Endothelial cell of umbilical vein (primary cell): ENCODE measurements at regions not wholly inside any gene's neighbourhood (a gene's known extent, or its start where the extent isn't known, plus 50 kb on each side); places are given as distances from the start of the nearest gene placed in this dataset.
A peak's percentile ranks its signal among the peaks of the same experiment; 100 is the strongest.

ENCODE experiments used
- BruUV-seq: library from RNA; stranded (reverse); fragments of 400-500 nt; replicated peaks from 2 replicates; lab custom pipeline; 2021; lab: Mats Ljungman, UMichigan
- CTCF ChIA-PET: fragments of 300-600, 350-600 bp; sonication (Branson Sonifier 250); formaldehyde crosslinking; loops from one replicate; lab custom pipeline; 2021; ENCODE audit warnings: antibody characterized with exemption, inconsistent platforms; lab: Charles Lee
- POLR2A ChIA-PET: fragments of 300-600, 350-600 bp; sonication (Branson Sonifier 250); formaldehyde crosslinking; loops from one replicate; lab custom pipeline; 2021; ENCODE audit warnings: antibody characterized with exemption, inconsistent platforms; lab: Charles Lee
- DNase-seq: peaks from one replicate; pipeline ENCODE4 v3.0.0-alpha.2; 2011; ENCODE audit warnings: low read depth, low spot score
- FAIRE-seq: peaks from 2 replicates; lab custom pipeline; 2011; peaks lifted over from hg19 to GRCh38; lab: Jason Lieb, UNC
- H2AFZ ChIP-seq: 2 replicates; pipeline ENCODE4 v1.6.0; 2012; ENCODE audit warnings: low read depth, low read length, control low read depth, inconsistent platforms
- H3K27ac ChIP-seq: 2 replicates; pipeline ENCODE4 v1.5.1; 2011; ENCODE audit warnings: low read depth, mild to moderate bottlenecking, control low read depth, low read length, moderate library complexity; ENCODE audit not compliant: insufficient read depth
- H3K27me3 ChIP-seq, 2 experiments: 2 replicates each; pipeline versions ENCODE4 v1.6.0 to v1.6.1; 2011; ENCODE audit warnings: low read length in 2 of 2, mixed read lengths in 1 of 2; ENCODE audit not compliant: control insufficient read depth in 2 of 2, insufficient read depth in 2 of 2
- H3K36me3 ChIP-seq, 2 experiments: 2 replicates in 1 of 2; 3 replicates in 1 of 2; pipeline ENCODE4 v1.5.1; 2011; ENCODE audit warnings: low read length in 2 of 2, mild to moderate bottlenecking in 1 of 2, moderate library complexity in 1 of 2; ENCODE audit not compliant: control insufficient read depth in 2 of 2, insufficient read depth in 2 of 2; ENCODE audit errors: extremely low read depth in 1 of 2
- H3K4me1 ChIP-seq: 3 replicates; pipeline ENCODE4 v1.5.1; 2011; ENCODE audit warnings: mild to moderate bottlenecking, low read length; ENCODE audit not compliant: control insufficient read depth, insufficient read depth; ENCODE audit errors: extremely low read depth
- H3K4me2 ChIP-seq: 2 replicates; pipeline ENCODE4 v1.6.1; 2011; ENCODE audit warnings: low read length, control low read depth, mixed read lengths; ENCODE audit not compliant: insufficient read depth
- H3K4me3 ChIP-seq, 3 experiments: fragments of 200-600 bp in 1 of 3; sonication (generic), shearing (Covaris generic) in 1 of 3; replicated peaks in 1 of 3; 2 replicates each; pipeline ENCODE4 v1.5.1; 2011 to 2016; ENCODE audit warnings: control low read depth in 3 of 3, low read length in 3 of 3, mild to moderate bottlenecking in 2 of 3, inconsistent platforms in 1 of 3, low read depth in 1 of 3, moderate library complexity in 1 of 3; ENCODE audit not compliant: insufficient read depth in 1 of 3
- H3K79me2 ChIP-seq: 2 replicates; pipeline ENCODE4 v1.6.0; 2012; ENCODE audit warnings: low read length, inconsistent platforms; ENCODE audit not compliant: control insufficient read depth, insufficient read depth
- H3K9ac ChIP-seq: replicated peaks from 2 replicates; pipeline ENCODE3; 2011; ENCODE audit warnings: low read length, control low read depth; ENCODE audit not compliant: insufficient read depth; ENCODE audit errors: extremely low read depth
- H3K9me1 ChIP-seq: replicated peaks from 3 replicates; pipeline ENCODE4 v1.6.0; 2011; ENCODE audit warnings: mild to moderate bottlenecking, low read length; ENCODE audit not compliant: control insufficient read depth, insufficient read depth; ENCODE audit errors: extremely low read depth
- H3K9me3 ChIP-seq: replicated peaks from 2 replicates; pipeline ENCODE4 v1.5.1; 2012; ENCODE audit warnings: low read length, inconsistent platforms; ENCODE audit not compliant: control insufficient read depth, insufficient read depth
- H4K20me1 ChIP-seq: replicated peaks from 2 replicates; pipeline ENCODE3; 2011; ENCODE audit warnings: mild to moderate bottlenecking, low read length; ENCODE audit not compliant: control insufficient read depth, insufficient read depth; ENCODE audit errors: extremely low read depth
- CTCF ChIP-seq, 2 donors: IDR thresholded peaks; 1 replicate in 1 of 2; 2 replicates in 1 of 2; pipeline ENCODE4 v1.5.1; 2011; ENCODE audit warnings: low read length in 2 of 2, mild to moderate bottlenecking in 2 of 2, moderate library complexity in 2 of 2, control low read depth in 1 of 2, inconsistent platforms in 1 of 2, low read depth in 1 of 2; ENCODE audit not compliant: insufficient read depth in 1 of 2; ENCODE audit errors: extremely low read depth in 1 of 2
- EZH2 ChIP-seq: IDR thresholded peaks from 2 replicates; pipeline ENCODE4 v1.6.1; 2012; ENCODE audit warnings: borderline replicate concordance, low read depth, mild to moderate bottlenecking, moderate library complexity, low read length, inconsistent platforms; ENCODE audit not compliant: severe bottlenecking
- FOS ChIP-seq: IDR thresholded peaks from 2 replicates; pipeline ENCODE4 v1.6.1; 2011; ENCODE audit warnings: mild to moderate bottlenecking, low read length, moderate library complexity, borderline replicate concordance; ENCODE audit not compliant: insufficient read depth
- GATA2 ChIP-seq: IDR thresholded peaks from 2 replicates; pipeline ENCODE4 v1.7.0; 2011; ENCODE audit warnings: low read depth, mild to moderate bottlenecking, moderate library complexity, mixed read lengths, low read length; ENCODE audit not compliant: insufficient read length, insufficient read depth
- JUN ChIP-seq: IDR thresholded peaks from 2 replicates; pipeline ENCODE4 v1.6.1; 2011; ENCODE audit warnings: borderline replicate concordance, low read depth; ENCODE audit not compliant: insufficient read length, insufficient read depth
- MAX ChIP-seq: IDR thresholded peaks from 2 replicates; pipeline ENCODE4 v1.6.1; 2011; ENCODE audit not compliant: insufficient read depth, insufficient read length
- MYC ChIP-seq: IDR thresholded peaks from one replicate; pipeline ENCODE4 v1.6.1; 2011; ENCODE audit warnings: mild to moderate bottlenecking, low read depth, low read length
- POLR2A ChIP-seq: IDR thresholded peaks from 2 replicates; pipeline ENCODE4 v1.6.1; 2012; ENCODE audit warnings: low read depth, mild to moderate bottlenecking, control low read depth, low read length
- POLR2AphosphoS5 ChIP-seq: IDR thresholded peaks from 2 replicates; pipeline ENCODE4 v1.6.1; 2012; ENCODE audit warnings: low read depth, mild to moderate bottlenecking, control low read depth, low read length, moderate library complexity; ENCODE audit not compliant: insufficient read depth
- dilution Hi-C: fragments of 300-500 bp; cut with MboI; formaldehyde crosslinking; loops from one replicate; pipeline ENCODE4 v1.15.0; 2019; ENCODE audit warnings: low sequenced_read_pairs; ENCODE audit not compliant: extremely low pct_ligation_motif_present
- intact Hi-C: fragments of 100-400 bp; cut with micrococcal nuclease; formaldehyde crosslinking; loops from one replicate; pipeline ENCODE4 v1.10.0; 2022

GRCh38 chr6:140663094-140663493 is 1288.6 kb upstream of the CITED2 start:
- intact Hi-C loops (no loop called here), dilution Hi-C loops (no loop called here)
- POLR2A ChIA-PET = no interaction called here
- H2AFZ ChIP-seq = peak overlapping the region; percentile 59
- H3K36me3 ChIP-seq = no peaks in the 10 kb centered on the region
- peak; percentile 24 for DNase-seq
- peaks cover 5% of the 10 kb centered on the region for H3K4me1 ChIP-seq
- CTCF ChIA-PET = no interaction called here
- no peaks in the 10 kb centered on the region for H3K79me2 ChIP-seq
- no peaks in the 10 kb centered on the region for H4K20me1 ChIP-seq
- no peak overlapping the region for H3K27ac ChIP-seq
- no peaks in the 10 kb centered on the region for H3K27me3 ChIP-seq
- H3K4me3 ChIP-seq = no peak overlapping the region
- no peak overlapping the region for H3K9ac ChIP-seq
- FAIRE-seq = no peak
- no peak overlapping the region for H3K4me2 ChIP-seq
- BruUV-seq = no TSS peak
- no peaks in the 10 kb centered on the region for H3K9me3 ChIP-seq
- H3K9me1 ChIP-seq = no peaks in the 10 kb centered on the region
- TF ChIP-seq JUN = no peak
- no peak for TF ChIP-seq MAX
- TF ChIP-seq CTCF (IDR thresholded peaks at IDR 0.05; ENCODE audit: extremely low read depth in 1 of 2, insufficient read depth in 1 of 2, low read depth in 1 of 2, low read length in 2 of 2) = no peak
- no peak for TF ChIP-seq MYC
- no peak for TF ChIP-seq EZH2
- no peak for TF ChIP-seq POLR2AphosphoS5
- no peak for TF ChIP-seq GATA2
- TF ChIP-seq POLR2A = no peak
- no peak for TF ChIP-seq FOS
